BE2C (cell line): ENCODE measurements at regions not wholly inside any gene's neighbourhood (a gene's known extent, or its start where the extent isn't known, plus 50 kb on each side); places are given as distances from the start of the nearest gene placed in this dataset.

Source experiments
- DNase-seq: peaks from one replicate; pipeline ENCODE4 v3.0.0-alpha.2; 2020
- H3K27me3 ChIP-seq: fragments of 250-450 bp; sonication (Bioruptor Pico); 2 replicates; pipeline ENCODE4 v1.5.1; 2020; ENCODE audit warnings: mild to moderate bottlenecking
- H3K36me3 ChIP-seq: fragments of 250-450 bp; sonication (Bioruptor Pico); 2 replicates; pipeline ENCODE4 v1.5.1; 2020; ENCODE audit warnings: mild to moderate bottlenecking
- H3K4me1 ChIP-seq: fragments of 250-450 bp; sonication (Bioruptor Pico); 2 replicates; pipeline ENCODE4 v1.5.1; 2020
- H3K4me3 ChIP-seq: 2 replicates; pipeline ENCODE4 v1.5.1; 2011; ENCODE audit warnings: low read depth, low read length
- H3K9me3 ChIP-seq: fragments of 250-450 bp; sonication (Bioruptor Pico); 2 replicates; pipeline ENCODE4 v1.5.1; 2020
- CTCF ChIP-seq: IDR thresholded peaks from 2 replicates; pipeline ENCODE4 v1.5.1; 2012; ENCODE audit warnings: mild to moderate bottlenecking, low read depth, low read length

GRCh38 chr20:52251827-52252226 lies 60.2 kb upstream of the ZFP64 start:
- Histone ChIP-seq H3K27me3 (no peaks in the 10 kb centered on the region), H3K4me3 (no peak overlapping the region), H3K9me3 (peaks cover 3% of the 10 kb centered on the region; the same call in 1 of the 2 replicates), H3K36me3 (no peaks in the 10 kb centered on the region), H3K4me1 (no peaks in the 10 kb centered on the region)
- DNase-seq: no peak
- TF ChIP-seq CTCF: no peak

- Histone ChIP-seq H3K4me1 (no peaks in the 10 kb centered on the region), H3K36me3 (no peaks in the 10 kb centered on the region), H3K9me3 (peaks cover 3% of the 10 kb centered on the region; the same call in 1 of the 2 replicates), H3K27me3 (no peaks in the 10 kb centered on the region), H3K4me3 (no peak overlapping the region)
- no peak for DNase-seq
- TF ChIP-seq CTCF: no peak
Measured at GRCh38 chr20:52251136-52251700, 59.6 kb upstream of the ZFP64 start.

GRCh38 chr20:52247548-52247947 lies 56.0 kb upstream of the ZFP64 start:
- no peaks in the 10 kb centered on the region for H3K4me1 ChIP-seq
- TF ChIP-seq CTCF: no peak
- no peaks in the 10 kb centered on the region for H3K36me3 ChIP-seq
- peaks cover 3% of the 10 kb centered on the region; the same call in 1 of the 2 replicates for H3K9me3 ChIP-seq
- DNase-seq: no peak
- no peaks in the 10 kb centered on the region for H3K27me3 ChIP-seq
- H3K4me3 ChIP-seq: no peak overlapping the region

- Histone ChIP-seq H3K9me3 (peaks cover 3% of the 10 kb centered on the region; the same call in 1 of the 2 replicates), H3K27me3 (no peaks in the 10 kb centered on the region), H3K36me3 (no peaks in the 10 kb centered on the region), H3K4me3 (no peak overlapping the region), H3K4me1 (no peaks in the 10 kb centered on the region)
- DNase-seq: no peak
- TF ChIP-seq CTCF: no peak
Measured at GRCh38 chr20:52246366-52246765, 54.8 kb upstream of the ZFP64 start.

- Histone ChIP-seq H3K4me1 (no peaks in the 10 kb centered on the region), H3K27me3 (no peaks in the 10 kb centered on the region), H3K36me3 (no peaks in the 10 kb centered on the region), H3K9me3 (peaks cover 3% of the 10 kb centered on the region; the same call in 1 of the 2 replicates), H3K4me3 (no peak overlapping the region)
- no peak for TF ChIP-seq CTCF
- no peak for DNase-seq
Measured at GRCh38 chr20:52244702-52245101, 53.1 kb upstream of the ZFP64 start.
